ENCODE measurements at regions not wholly inside any gene's neighbourhood (a gene's known extent, or its start where the extent isn't known, plus 50 kb on each side); places are given as distances from the start of the nearest gene placed in this dataset.
"Not testable (repeated sequence)": the region's sequence is repeated elsewhere in the genome, so short reads cannot be mapped to it uniquely, and the experiment has no call there.

DNA sequence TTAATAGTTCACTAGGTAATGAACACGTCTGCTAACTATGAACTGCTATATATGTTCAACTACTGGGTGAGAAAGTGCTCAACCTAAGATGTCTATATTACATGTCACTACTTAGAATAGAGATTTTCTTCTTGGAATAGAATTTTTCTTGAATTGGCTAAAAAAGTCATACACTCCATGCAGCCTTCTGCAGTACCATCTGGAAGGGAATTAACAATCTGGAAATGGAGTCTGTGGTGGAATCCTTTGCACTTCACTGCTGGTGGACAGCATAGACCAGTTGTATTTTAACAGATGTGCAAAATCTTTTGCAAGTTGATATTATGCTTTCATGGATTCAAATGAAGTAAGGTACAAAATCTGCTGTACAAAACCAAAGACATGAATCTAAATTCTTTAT, 799.6 kb downstream of the KCNJ3 start:
- intact Hi-C loops (cut with micrococcal nuclease), result no loop called here
- no peaks in the 10 kb centered on the region for H3K36me3 Mint-ChIP-seq (ENCODE audit: low read depth)
- ChIA-PET POLR2A (no interaction called here), CTCF (no interaction called here)
- no peaks in the 10 kb centered on the region for H3K4me1 Mint-ChIP-seq
- no peaks in the 10 kb centered on the region for H3K27me3 Mint-ChIP-seq
- ATAC-seq (ENCODE audit: low read depth) (no peak), DNase-seq (no peak)
- no peak overlapping the region for H3K4me3 Mint-ChIP-seq
- peaks cover 3% of the 10 kb centered on the region for H3K9me3 Mint-ChIP-seq
- H3K27ac Mint-ChIP-seq, result no peak overlapping the region
- TF ChIP-seq CTCF (IDR thresholded peaks at IDR 0.05), result no peak

GRCh38 chr2:155494744-155495143, 796.2 kb downstream of the KCNJ3 start:
- no peaks in the 10 kb centered on the region for H3K36me3 Mint-ChIP-seq (ENCODE audit: low read depth)
- TF ChIP-seq CTCF (IDR thresholded peaks at IDR 0.05), result no peak
- no peaks in the 10 kb centered on the region for H3K27me3 Mint-ChIP-seq
- intact Hi-C loops (cut with micrococcal nuclease), result no loop called here
- CTCF ChIA-PET, result no interaction called here
- DNase-seq, result no peak
- no peaks in the 10 kb centered on the region for H3K4me1 Mint-ChIP-seq
- POLR2A ChIA-PET, result no interaction called here
- no peak overlapping the region for H3K4me3 Mint-ChIP-seq
- ATAC-seq (ENCODE audit: low read depth), result no peak
- H3K9me3 Mint-ChIP-seq, result peaks cover 2% of the 10 kb centered on the region
- H3K27ac Mint-ChIP-seq, result no peak overlapping the region

DNA sequence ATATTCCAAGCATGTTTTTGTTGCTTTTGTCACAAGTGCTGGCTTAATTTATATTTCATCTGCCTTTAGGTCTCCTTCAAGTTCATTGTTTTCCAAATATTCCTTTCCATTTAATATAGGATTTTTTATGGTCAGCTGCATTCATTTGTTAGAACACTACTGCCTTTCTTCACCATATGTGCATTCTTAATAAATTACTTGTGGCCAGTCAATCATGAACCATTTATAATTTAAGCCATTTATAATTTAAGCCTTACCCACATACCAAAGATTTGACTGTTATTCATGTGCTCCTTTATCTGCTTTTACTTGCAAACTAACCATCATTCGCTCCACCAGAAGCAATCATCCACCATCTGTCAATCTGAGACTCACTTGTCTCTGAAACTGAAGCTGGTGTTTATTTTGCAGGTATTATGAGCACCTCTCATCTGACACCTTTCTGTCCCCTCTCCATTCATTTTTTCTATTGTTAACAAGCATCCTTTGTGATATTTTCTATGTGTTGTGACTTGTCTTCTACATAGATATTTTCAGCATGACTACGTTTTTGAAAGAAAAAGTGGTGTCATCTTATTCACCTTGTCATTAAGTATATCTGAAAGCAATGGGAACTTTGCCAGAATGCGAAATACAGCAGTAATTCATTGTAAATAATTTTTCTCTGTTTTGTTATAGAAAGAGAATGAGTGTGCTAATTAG, 786.8 kb downstream of the KCNJ3 start:
- Mint-ChIP-seq H3K36me3 (ENCODE audit: low read depth) (no peaks in the 10 kb centered on the region), H3K27me3 (no peaks in the 10 kb centered on the region), H3K4me3 (no peak overlapping the region), H3K27ac (no peak overlapping the region), H3K9me3 (no peaks in the 10 kb centered on the region), H3K4me1 (no peaks in the 10 kb centered on the region)
- ATAC-seq (ENCODE audit: low read depth) (no peak), DNase-seq (no peak)
- POLR2A ChIA-PET, result no interaction called here
- TF ChIP-seq CTCF (IDR thresholded peaks at IDR 0.05), result no peak
- intact Hi-C loops (cut with micrococcal nuclease), result no loop called here
- CTCF ChIA-PET, result no interaction called here

DNA sequence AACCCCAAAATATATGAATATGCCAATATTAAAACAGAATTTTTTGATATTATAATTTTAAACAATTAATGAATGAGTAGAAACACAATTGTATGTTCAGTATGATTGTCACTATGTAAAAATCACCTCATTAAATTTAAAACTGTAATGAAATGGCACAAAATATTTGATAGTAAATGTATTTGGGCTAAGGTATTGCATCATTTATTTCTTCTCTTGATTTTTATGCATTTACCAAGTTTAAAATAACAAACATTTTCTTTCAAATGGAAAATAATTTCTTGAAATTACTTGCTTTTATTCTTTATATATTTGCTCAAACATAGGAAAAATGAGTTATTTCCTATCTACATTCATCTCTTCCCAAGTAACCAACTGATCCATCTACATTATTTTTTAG, 782.6 kb downstream of the KCNJ3 start:
- Mint-ChIP-seq H3K9me3 (no peaks in the 10 kb centered on the region), H3K27ac (no peak overlapping the region), H3K4me1 (no peaks in the 10 kb centered on the region), H3K36me3 (ENCODE audit: low read depth) (no peaks in the 10 kb centered on the region), H3K27me3 (no peaks in the 10 kb centered on the region), H3K4me3 (no peak overlapping the region)
- TF ChIP-seq CTCF (IDR thresholded peaks at IDR 0.05), result no peak
- ChIA-PET CTCF (no interaction called here), POLR2A (no interaction called here)
- intact Hi-C loops (cut with micrococcal nuclease), result no loop called here
- DNase-seq (no peak), ATAC-seq (ENCODE audit: low read depth) (no peak)

- H3K36me3 Mint-ChIP-seq (ENCODE audit: low read depth); H3K9me3 Mint-ChIP-seq; POLR2A ChIA-PET; CTCF ChIA-PET; ATAC-seq (ENCODE audit: low read depth); H3K27ac Mint-ChIP-seq; DNase-seq; H3K4me3 Mint-ChIP-seq; intact Hi-C loops (cut with micrococcal nuclease); H3K4me1 Mint-ChIP-seq; H3K27me3 Mint-ChIP-seq: not testable (repeated sequence)
Measured at GRCh38 chr2:155472018-155472417, 773.5 kb downstream of the KCNJ3 start.

DNA sequence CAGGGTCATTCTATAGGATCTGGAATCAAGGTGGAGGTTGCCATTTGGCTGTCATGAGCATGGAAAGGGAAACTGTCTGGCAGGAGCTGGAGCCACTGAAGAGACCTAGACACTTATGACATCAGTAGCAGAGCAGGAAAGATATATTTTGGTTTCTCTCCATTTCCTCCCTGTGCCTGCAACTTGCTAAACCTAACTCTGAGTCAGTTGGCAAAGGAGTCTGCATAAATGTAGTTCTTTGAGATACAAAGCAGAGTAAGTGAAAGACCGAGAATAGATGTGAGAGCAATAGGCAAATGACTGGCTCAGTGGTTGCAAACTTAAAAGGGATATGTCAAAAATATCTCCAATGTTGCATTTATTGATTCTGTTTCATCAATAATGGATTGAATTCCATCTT, 757.7 kb downstream of the KCNJ3 start:
- Mint-ChIP-seq H3K36me3 (ENCODE audit: low read depth) (no peaks in the 10 kb centered on the region), H3K4me3 (no peak overlapping the region)
- CTCF ChIA-PET, result no interaction called here

More for the DNA sequence above, 757.7 kb downstream of the KCNJ3 start:
- no peaks in the 10 kb centered on the region for H3K4me1 Mint-ChIP-seq
- ATAC-seq (ENCODE audit: low read depth) (no peak), DNase-seq (no peak)
- intact Hi-C loops (cut with micrococcal nuclease), result no loop called here
- no peaks in the 10 kb centered on the region for H3K27me3 Mint-ChIP-seq
- no peak overlapping the region for H3K27ac Mint-ChIP-seq
- POLR2A ChIA-PET, result no interaction called here
- no peaks in the 10 kb centered on the region for H3K9me3 Mint-ChIP-seq
- TF ChIP-seq CTCF (IDR thresholded peaks at IDR 0.05), result no peak

All from activated B cell treated with CpG ODN at 0.5 μM for 24 hours (primary cell).